ENCODE measurements at regions not wholly inside any gene's neighbourhood (a gene's known extent, or its start where the extent isn't known, plus 50 kb on each side); places are given as distances from the start of the nearest gene placed in this dataset.

- DNase-seq (ENCODE audit: extremely low read depth in 1 of 11, low read depth in 9 of 11, low spot score in 4 of 11) = no peak
These were observed 668.1 kb upstream of the WWC1 start for GRCh38 chr5:167623354-167623753.

- DNase-seq (ENCODE audit: extremely low read depth in 1 of 11, low read depth in 9 of 11, low spot score in 4 of 11) = no peak
These were observed 667.4 kb upstream of the WWC1 start for GRCh38 chr5:167624053-167624452.

GRCh38 chr5:167626341-167627123 lies 664.9 kb upstream of the WWC1 start:
- no peak for DNase-seq (ENCODE audit: extremely low read depth in 1 of 11, low read depth in 9 of 11, low spot score in 4 of 11)

GRCh38 chr5:167629634-167630033 lies 661.8 kb upstream of the WWC1 start:
- no peak for DNase-seq (ENCODE audit: extremely low read depth in 1 of 11, low read depth in 9 of 11, low spot score in 4 of 11)

DNA sequence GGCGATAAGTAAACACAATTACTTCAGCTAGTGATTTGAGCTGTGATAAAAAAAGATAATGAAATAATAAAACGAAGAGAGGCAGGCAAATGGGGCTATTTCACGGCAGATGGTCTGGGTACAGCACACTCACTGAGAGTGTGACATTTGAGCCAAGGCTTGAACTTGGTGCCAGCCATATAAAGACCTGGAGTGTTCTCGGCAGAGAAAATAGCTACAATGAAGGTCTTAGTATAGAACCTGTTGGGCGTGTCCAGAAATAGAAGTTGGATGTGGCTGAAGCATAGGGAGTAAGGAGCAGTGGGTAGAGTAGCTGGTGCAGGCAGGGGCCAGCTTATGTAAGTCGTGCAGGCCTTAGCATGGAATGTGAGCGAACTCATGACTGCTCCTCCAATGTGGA lies 660.3 kb upstream of the WWC1 start:
- no peak for DNase-seq (ENCODE audit: extremely low read depth in 1 of 11, low read depth in 9 of 11, low spot score in 4 of 11)

GRCh38 chr5:167633114-167633513 lies 658.3 kb upstream of the WWC1 start:
- DNase-seq (ENCODE audit: extremely low read depth in 1 of 11, low read depth in 9 of 11, low spot score in 4 of 11) = no peak

GRCh38 chr5:167633931-167634341 lies 657.5 kb upstream of the WWC1 start:
- DNase-seq (ENCODE audit: extremely low read depth in 1 of 11, low read depth in 9 of 11, low spot score in 4 of 11) = no peak

GRCh38 chr5:167634432-167634831 lies 657.0 kb upstream of the WWC1 start:
- DNase-seq (ENCODE audit: extremely low read depth in 1 of 11, low read depth in 9 of 11, low spot score in 4 of 11) = no peak

DNA sequence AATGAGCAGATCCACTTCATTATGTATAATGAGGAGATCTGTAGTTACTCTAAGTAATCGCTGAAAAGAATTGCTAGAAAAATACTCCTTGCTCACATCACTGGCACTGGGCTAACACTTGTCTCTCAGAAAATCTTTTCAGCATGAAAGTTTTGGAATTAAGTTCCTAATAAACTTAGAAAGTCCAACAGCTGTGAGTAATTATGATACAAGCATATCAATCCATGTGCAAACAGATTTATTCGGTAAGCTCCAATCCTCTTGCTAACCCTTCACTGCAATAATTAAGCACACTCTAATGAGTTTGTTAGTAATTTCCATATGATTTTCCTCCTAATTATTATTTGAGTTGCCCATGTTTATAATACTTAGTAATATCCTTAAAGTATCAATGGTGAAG lies 652.6 kb upstream of the WWC1 start:
- no peak for DNase-seq (ENCODE audit: extremely low read depth in 1 of 11, low read depth in 9 of 11, low spot score in 4 of 11)

DNA sequence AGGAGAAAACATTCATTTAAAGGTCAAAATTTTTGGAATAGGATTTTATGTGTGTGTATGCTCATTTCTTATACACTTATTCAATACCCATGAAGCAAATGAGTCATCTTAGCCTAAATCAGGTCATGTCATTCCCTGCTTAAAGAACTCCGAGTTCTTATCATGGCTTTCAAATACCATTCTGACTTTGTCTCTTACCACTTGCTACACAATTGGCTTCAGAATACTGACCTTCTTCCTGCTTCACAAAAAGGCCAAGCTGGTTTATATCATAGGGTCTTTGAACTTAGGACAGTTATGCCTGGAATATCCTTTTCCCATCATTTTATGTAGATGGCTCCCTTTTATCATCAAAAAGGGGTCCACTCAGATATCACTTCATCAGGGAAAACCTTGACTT lies 652.2 kb upstream of the WWC1 start:
- DNase-seq (ENCODE audit: extremely low read depth in 1 of 11, low read depth in 9 of 11, low spot score in 4 of 11) = no peak

- DNase-seq (ENCODE audit: extremely low read depth in 1 of 11, low read depth in 9 of 11, low spot score in 4 of 11) = no peak
These were observed 651.7 kb upstream of the WWC1 start for GRCh38 chr5:167639766-167640165.

DNA sequence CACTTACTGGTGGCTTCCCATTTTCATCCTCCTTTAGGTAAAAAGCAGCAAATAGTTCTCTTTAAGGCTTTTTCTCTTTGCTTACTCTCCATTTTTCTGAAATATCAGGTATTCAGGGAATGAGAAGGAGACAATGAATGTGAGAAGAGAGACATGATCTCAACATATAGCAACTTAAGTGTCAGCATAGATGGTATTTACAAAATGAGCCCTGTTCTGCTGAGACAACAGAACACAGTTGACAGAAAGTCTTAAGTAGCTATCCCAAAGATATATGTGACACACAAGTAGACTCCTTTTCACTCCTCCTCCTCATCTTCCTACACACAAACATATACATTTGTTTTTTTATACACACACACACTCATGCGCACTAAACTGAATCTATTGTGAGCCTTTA lies 649.3 kb upstream of the WWC1 start:
- no peak for DNase-seq (ENCODE audit: extremely low read depth in 1 of 11, low read depth in 9 of 11, low spot score in 4 of 11)

DNA sequence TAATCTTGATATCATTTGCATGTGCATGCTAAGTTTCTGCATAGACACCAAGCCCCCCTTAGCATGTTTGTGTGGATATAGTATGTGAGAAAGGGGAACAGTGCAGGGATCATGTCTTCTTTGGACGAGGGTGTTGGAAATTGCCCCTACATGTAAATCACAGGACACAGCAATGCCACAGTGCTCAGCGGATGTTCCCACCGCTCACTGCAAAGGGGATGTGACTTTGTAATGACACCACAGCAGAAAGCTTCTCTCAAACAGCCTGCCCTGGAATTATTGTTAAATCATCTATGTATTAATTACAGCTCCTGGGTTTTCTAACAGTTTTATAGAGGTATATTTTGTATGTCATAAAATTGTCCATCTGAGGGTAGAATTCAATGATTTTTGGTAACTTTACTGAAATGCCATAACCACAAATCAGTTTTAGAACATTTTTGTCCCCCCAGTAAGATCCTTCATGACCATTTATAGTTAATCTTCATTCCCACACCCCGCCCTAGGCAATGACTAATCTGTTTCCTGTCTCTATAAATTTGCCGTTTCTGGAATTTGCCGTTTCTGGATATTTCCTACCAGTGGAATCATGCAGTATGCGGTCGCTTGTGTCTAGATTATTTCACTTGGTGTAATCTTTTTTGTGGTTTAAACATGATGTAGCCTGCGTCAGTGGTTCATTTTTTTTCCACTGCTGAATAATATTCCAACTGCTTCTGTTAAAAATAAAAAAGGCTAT lies 648.5 kb upstream of the WWC1 start:
- DNase-seq (ENCODE audit: extremely low read depth in 1 of 11, low read depth in 9 of 11, low spot score in 4 of 11) = no peak

DNA sequence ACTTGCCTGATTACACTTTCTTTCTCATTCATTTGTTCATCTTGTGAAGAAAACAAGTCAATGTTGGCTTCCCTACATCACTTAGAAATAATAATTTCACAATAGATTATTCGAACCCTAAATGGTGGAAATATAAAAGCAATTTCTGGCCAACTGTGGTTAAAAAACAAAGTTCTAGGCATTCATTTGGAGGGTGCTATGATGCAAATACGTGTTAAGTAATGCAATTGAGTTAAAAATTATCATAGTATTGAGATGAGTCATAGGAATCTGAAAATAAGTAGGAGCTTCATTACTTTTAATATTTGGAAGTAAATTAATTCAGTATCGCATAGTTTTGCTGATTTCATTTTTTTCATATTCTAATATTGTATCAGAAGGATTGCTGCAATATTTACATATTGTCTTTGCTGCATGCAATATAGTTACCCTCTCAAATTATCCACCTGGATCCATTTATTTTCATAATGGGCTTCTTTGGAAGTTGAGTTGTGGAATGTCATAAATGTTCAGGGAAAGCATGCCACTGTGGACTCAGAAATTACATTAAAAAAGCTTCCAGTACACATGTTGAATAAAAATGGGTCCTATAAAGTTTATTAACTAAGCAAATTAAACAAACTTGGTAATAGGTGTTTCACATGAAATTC lies 647.7 kb upstream of the WWC1 start:
- no peak for DNase-seq (ENCODE audit: extremely low read depth in 1 of 11, low read depth in 9 of 11, low spot score in 4 of 11)

DNA sequence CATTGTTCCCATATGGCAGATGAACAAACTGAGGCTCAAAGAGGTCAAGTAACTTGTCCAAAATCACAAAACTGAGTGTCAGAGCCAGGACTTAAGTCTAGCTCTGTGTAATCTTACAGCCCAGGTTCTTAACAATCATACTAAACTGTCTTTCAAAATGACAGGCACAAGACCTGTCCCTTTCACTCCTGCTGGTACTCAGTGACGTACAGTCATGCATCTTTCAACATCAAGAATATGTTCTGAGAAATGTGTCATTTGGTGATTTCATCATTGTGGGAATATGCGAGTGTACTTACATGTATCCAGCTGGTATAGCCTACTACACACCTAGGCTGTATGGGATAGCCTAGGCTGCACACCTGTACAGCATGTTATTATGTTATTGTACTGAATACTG lies 646.8 kb upstream of the WWC1 start:
- no peak for DNase-seq (ENCODE audit: extremely low read depth in 1 of 11, low read depth in 9 of 11, low spot score in 4 of 11)

- DNase-seq (ENCODE audit: extremely low read depth in 1 of 11, low read depth in 9 of 11, low spot score in 4 of 11) = no peak
These were observed 642.0 kb upstream of the WWC1 start for GRCh38 chr5:167649471-167649870.

GRCh38 chr5:167652690-167653089 lies 638.8 kb upstream of the WWC1 start:
- no peak for DNase-seq (ENCODE audit: extremely low read depth in 1 of 11, low read depth in 9 of 11, low spot score in 4 of 11)

- no peak for DNase-seq (ENCODE audit: extremely low read depth in 1 of 11, low read depth in 9 of 11, low spot score in 4 of 11)
These were observed 637.8 kb upstream of the WWC1 start for GRCh38 chr5:167653645-167654106.

GRCh38 chr5:167657016-167657415 lies 634.4 kb upstream of the WWC1 start:
- DNase-seq (ENCODE audit: extremely low read depth in 1 of 11, low read depth in 9 of 11, low spot score in 4 of 11) = no peak

- DNase-seq (ENCODE audit: extremely low read depth in 1 of 11, low read depth in 9 of 11, low spot score in 4 of 11) = no peak
These were observed 632.6 kb upstream of the WWC1 start for GRCh38 chr5:167658889-167659288.

All from renal cortex interstitium (tissue), 11 donors.